Smooth muscle cell (in vitro differentiated cells): ENCODE measurements at regions not wholly inside any gene's neighbourhood (a gene's known extent, or its start where the extent isn't known, plus 50 kb on each side); places are given as distances from the start of the nearest gene placed in this dataset.

Experiments
- DNase-seq: peaks from one replicate; lab custom pipeline; 2025; ENCODE audit not compliant: unreplicated experiment; lab: John Stamatoyannopoulos, UW
- H2AFZ ChIP-seq: fragments of 200-600 bp; sonication (generic); 2 replicates; pipeline ENCODE4 v1.6.0; 2016; ENCODE audit warnings: antibody characterized with exemption, low read depth, mild to moderate bottlenecking
- H3F3A ChIP-seq: fragments of 200-600 bp; sonication (generic); 2 replicates; pipeline ENCODE4 v1.6.0; 2017; ENCODE audit warnings: antibody characterized with exemption, low read depth
- H3K27ac ChIP-seq: fragments of 200-600 bp; sonication (generic); 2 replicates; pipeline ENCODE4 v1.5.1; 2016; ENCODE audit warnings: low read depth, mild to moderate bottlenecking
- H3K27me3 ChIP-seq: fragments of 200-600 bp; sonication (generic); 2 replicates; pipeline ENCODE4 v1.6.1; 2016; ENCODE audit warnings: low read depth, mild to moderate bottlenecking
- H3K36me3 ChIP-seq: fragments of 200-600 bp; sonication (generic); 2 replicates; pipeline ENCODE4 v1.5.1; 2016; ENCODE audit warnings: low read depth
- H3K4me1 ChIP-seq: fragments of 200-600 bp; sonication (generic); 2 replicates; pipeline ENCODE4 v1.5.1; 2016; ENCODE audit warnings: low read depth
- H3K4me2 ChIP-seq: fragments of 200-600 bp; sonication (generic); 2 replicates; pipeline ENCODE4 v1.6.0; 2016; ENCODE audit warnings: mild to moderate bottlenecking
- H3K4me3 ChIP-seq: fragments of 200-600 bp; sonication (generic); 2 replicates; pipeline ENCODE4 v1.5.1; 2016; ENCODE audit warnings: mild to moderate bottlenecking
- H3K79me2 ChIP-seq: fragments of 200-600 bp; sonication (generic); 2 replicates; pipeline ENCODE4 v1.6.0; 2016; ENCODE audit warnings: low read depth, mild to moderate bottlenecking
- H3K9ac ChIP-seq: fragments of 200-600 bp; sonication (generic); 2 replicates; pipeline ENCODE4 v1.6.0; 2016; ENCODE audit warnings: low read depth
- H3K9me3 ChIP-seq: fragments of 200-600 bp; sonication (generic); replicated peaks from 2 replicates; pipeline ENCODE4 v1.5.1; 2016; ENCODE audit warnings: low read depth
- H4K20me1 ChIP-seq: fragments of 200-600 bp; sonication (generic); 2 replicates; pipeline ENCODE4 v1.6.0; 2016; ENCODE audit warnings: low read depth
- CTCF ChIP-seq: fragments of 200-600 bp; sonication (generic); IDR thresholded peaks from 2 replicates; pipeline ENCODE4 v1.5.1; 2017; ENCODE audit warnings: borderline replicate concordance, mild to moderate bottlenecking, antibody characterized with exemption; ENCODE audit not compliant: insufficient read depth, poor library complexity, severe bottlenecking
- WGBS: methylation state at CpG from one replicate; pipeline ENCODE4 v1.1.7; 2016; ENCODE audit warnings: low lambda C conversion rate; 5-methylcytosine and 5-hydroxymethylcytosine counted together

- 80% methylated on average over 6 of the region's 6 CpGs for WGBS
These were observed 301.9 kb upstream of the ARSJ start for GRCh38 chr4:114281164-114281960.

GRCh38 chr4:114282937-114283336 is 303.5 kb upstream of the ARSJ start:
- Histone ChIP-seq H3K4me2 (no peak overlapping the region), H3K9me3 (no peaks in the 10 kb centered on the region), H3K79me2 (no peaks in the 10 kb centered on the region), H3K4me1 (no peaks in the 10 kb centered on the region), H3F3A (no peaks in the 10 kb centered on the region), H3K4me3 (no peak overlapping the region), H3K27ac (no peak overlapping the region), H4K20me1 (no peaks in the 10 kb centered on the region), H2AFZ (no peak overlapping the region), H3K27me3 (no peaks in the 10 kb centered on the region), H3K36me3 (no peaks in the 10 kb centered on the region), H3K9ac (no peak overlapping the region)
- WGBS = 89% methylated on average over 1 of the region's 1 CpG
- DNase-seq = no peak
- TF ChIP-seq CTCF = no peak

More at GRCh38 chr4:114281164-114281960, 301.9 kb upstream of the ARSJ start:
- H4K20me1 ChIP-seq = no peaks in the 10 kb centered on the region
- no peaks in the 10 kb centered on the region for H3F3A ChIP-seq
- H3K9ac ChIP-seq = no peak overlapping the region
- no peak for DNase-seq
- H3K9me3 ChIP-seq = no peaks in the 10 kb centered on the region
- peak overlapping the region; percentile 47 for H3K4me2 ChIP-seq
- H3K27ac ChIP-seq = peak overlapping the region; percentile 65
- no peaks in the 10 kb centered on the region for H3K79me2 ChIP-seq
- H3K36me3 ChIP-seq = no peaks in the 10 kb centered on the region
- no peaks in the 10 kb centered on the region for H3K27me3 ChIP-seq
- H3K4me1 ChIP-seq = no peaks in the 10 kb centered on the region
- no peak overlapping the region for H3K4me3 ChIP-seq
- TF ChIP-seq CTCF = no peak
- no peak overlapping the region for H2AFZ ChIP-seq

- no peak overlapping the region for H3K9ac ChIP-seq
- no peak for TF ChIP-seq CTCF
- H3K36me3 ChIP-seq = no peaks in the 10 kb centered on the region
- WGBS = 100% methylated on average over 1 of the region's 1 CpG
- DNase-seq = no peak
- H3K4me1 ChIP-seq = no peaks in the 10 kb centered on the region
- H3F3A ChIP-seq = no peaks in the 10 kb centered on the region
- no peaks in the 10 kb centered on the region for H3K79me2 ChIP-seq
- no peak overlapping the region for H3K4me2 ChIP-seq
- H3K27me3 ChIP-seq = no peaks in the 10 kb centered on the region
- H3K4me3 ChIP-seq = no peak overlapping the region
- H4K20me1 ChIP-seq = no peaks in the 10 kb centered on the region
- no peak overlapping the region for H3K27ac ChIP-seq
- no peaks in the 10 kb centered on the region for H3K9me3 ChIP-seq
- no peak overlapping the region for H2AFZ ChIP-seq
These were observed 305.2 kb upstream of the ARSJ start for GRCh38 chr4:114284629-114285028.
